Ovary (tissue), 3 donors: ENCODE measurements at regions not wholly inside any gene's neighbourhood (a gene's known extent, or its start where the extent isn't known, plus 50 kb on each side); places are given as distances from the start of the nearest gene placed in this dataset.

ENCODE experiments used
- EP300 ChIP-seq: sonication (generic); formaldehyde crosslinking; IDR thresholded peaks from one replicate; pipeline ENCODE4 v1.6.1; 2017; ENCODE audit warnings: antibody characterized with exemption
- TF ChIP-seq, protein P1 (sequence below), 3 donors: fragments of 450-650 bp in 2 of 3; fragments of 200-600 bp in 1 of 3; IDR thresholded peaks; one replicate each; pipeline versions ENCODE4 v1.5.1 to v1.8.0; 2016 to 2022; ENCODE audit warnings: antibody characterized with exemption in 3 of 3, mild to moderate bottlenecking in 1 of 3
- donor health status: DM: no; HTN: no; CAD: no.

- TF ChIP-seq, protein P1, sequence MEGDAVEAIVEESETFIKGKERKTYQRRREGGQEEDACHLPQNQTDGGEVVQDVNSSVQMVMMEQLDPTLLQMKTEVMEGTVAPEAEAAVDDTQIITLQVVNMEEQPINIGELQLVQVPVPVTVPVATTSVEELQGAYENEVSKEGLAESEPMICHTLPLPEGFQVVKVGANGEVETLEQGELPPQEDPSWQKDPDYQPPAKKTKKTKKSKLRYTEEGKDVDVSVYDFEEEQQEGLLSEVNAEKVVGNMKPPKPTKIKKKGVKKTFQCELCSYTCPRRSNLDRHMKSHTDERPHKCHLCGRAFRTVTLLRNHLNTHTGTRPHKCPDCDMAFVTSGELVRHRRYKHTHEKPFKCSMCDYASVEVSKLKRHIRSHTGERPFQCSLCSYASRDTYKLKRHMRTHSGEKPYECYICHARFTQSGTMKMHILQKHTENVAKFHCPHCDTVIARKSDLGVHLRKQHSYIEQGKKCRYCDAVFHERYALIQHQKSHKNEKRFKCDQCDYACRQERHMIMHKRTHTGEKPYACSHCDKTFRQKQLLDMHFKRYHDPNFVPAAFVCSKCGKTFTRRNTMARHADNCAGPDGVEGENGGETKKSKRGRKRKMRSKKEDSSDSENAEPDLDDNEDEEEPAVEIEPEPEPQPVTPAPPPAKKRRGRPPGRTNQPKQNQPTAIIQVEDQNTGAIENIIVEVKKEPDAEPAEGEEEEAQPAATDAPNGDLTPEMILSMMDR (IDR thresholded peaks at IDR 0.05), result no peak
- TF ChIP-seq EP300, result no peak
Observed at GRCh38 chr2:8548065-8548618, 133.7 kb upstream of the ID2 start.
